Fibroblast of pulmonary artery (primary cell): ENCODE measurements at regions not wholly inside any gene's neighbourhood (a gene's known extent, or its start where the extent isn't known, plus 50 kb on each side); places are given as distances from the start of the nearest gene placed in this dataset.

Source experiments
- DNase-seq: peaks from one replicate; pipeline ENCODE4 v3.0.0-alpha.2; 2010; ENCODE audit warnings: low read depth
- H3K4me3 ChIP-seq: replicated peaks from 2 replicates; pipeline ENCODE4 v1.5.1; 2011; ENCODE audit warnings: low read depth, mild to moderate bottlenecking, control low read depth, low read length, moderate library complexity
- TF ChIP-seq, protein P1 (sequence below): IDR thresholded peaks from 2 replicates; pipeline ENCODE4 v1.5.1; 2011; ENCODE audit warnings: mild to moderate bottlenecking, control low read depth, low read length, inconsistent platforms; ENCODE audit errors: missing control alignments

DNA sequence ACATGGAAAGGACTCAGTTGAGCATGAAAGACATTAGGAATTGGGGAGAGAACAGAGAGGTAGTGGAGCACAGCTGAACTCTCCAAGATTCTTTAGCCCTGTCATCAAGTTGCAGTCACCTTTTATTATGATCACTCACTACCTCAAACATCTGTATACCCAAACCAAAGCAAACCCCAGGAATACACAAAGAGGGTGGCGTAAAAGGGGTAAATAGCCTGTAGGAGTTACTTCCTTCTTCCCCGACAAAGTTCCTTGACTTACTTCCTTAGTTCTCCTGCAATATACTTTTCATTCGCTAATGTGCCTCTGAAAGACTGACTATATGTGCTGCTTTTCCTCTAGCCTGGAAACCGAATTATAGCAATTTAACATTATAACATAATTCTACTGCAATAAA, 159.9 kb downstream of the SPRY1 start:
- no peak for DNase-seq

GRCh38 chr4:123557857-123558536, 161.4 kb downstream of the SPRY1 start:
- TF ChIP-seq, protein P1, sequence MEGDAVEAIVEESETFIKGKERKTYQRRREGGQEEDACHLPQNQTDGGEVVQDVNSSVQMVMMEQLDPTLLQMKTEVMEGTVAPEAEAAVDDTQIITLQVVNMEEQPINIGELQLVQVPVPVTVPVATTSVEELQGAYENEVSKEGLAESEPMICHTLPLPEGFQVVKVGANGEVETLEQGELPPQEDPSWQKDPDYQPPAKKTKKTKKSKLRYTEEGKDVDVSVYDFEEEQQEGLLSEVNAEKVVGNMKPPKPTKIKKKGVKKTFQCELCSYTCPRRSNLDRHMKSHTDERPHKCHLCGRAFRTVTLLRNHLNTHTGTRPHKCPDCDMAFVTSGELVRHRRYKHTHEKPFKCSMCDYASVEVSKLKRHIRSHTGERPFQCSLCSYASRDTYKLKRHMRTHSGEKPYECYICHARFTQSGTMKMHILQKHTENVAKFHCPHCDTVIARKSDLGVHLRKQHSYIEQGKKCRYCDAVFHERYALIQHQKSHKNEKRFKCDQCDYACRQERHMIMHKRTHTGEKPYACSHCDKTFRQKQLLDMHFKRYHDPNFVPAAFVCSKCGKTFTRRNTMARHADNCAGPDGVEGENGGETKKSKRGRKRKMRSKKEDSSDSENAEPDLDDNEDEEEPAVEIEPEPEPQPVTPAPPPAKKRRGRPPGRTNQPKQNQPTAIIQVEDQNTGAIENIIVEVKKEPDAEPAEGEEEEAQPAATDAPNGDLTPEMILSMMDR, result no peak
- H3K4me3 ChIP-seq, result no peak overlapping the region
- DNase-seq, result no peak

More for the DNA sequence above, 159.9 kb downstream of the SPRY1 start:
- H3K4me3 ChIP-seq, result no peak overlapping the region
- TF ChIP-seq, protein P1, result no peak

DNA sequence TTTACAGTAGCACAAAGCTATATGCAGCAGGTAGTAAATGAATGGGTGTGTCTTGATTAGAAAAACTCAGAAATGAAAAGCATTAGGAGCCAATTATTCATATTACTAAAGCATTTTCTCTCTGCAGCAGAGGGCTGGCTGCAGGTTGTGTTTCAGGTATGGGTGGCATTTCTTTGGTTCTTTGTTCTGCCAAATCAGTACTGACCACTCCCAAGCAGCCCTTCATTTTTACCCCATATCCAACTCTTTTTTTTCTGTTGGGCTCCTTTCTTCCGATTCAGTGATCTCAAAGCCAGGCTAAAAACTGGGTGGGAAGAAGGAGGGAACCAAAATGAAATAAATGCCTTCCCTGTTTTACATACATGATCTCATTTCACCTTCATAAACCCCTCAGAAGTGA, 162.3 kb downstream of the SPRY1 start:
- DNase-seq, result no peak
- no peak overlapping the region for H3K4me3 ChIP-seq
- TF ChIP-seq, protein P1, result no peak

- DNase-seq, result peak; percentile 73
- H3K4me3 ChIP-seq, result no peak overlapping the region
- TF ChIP-seq, protein P1, result no peak
These were observed 163.6 kb downstream of the SPRY1 start for GRCh38 chr4:123559955-123560871.

GRCh38 chr4:123561525-123561924, 164.9 kb downstream of the SPRY1 start:
- TF ChIP-seq, protein P1, result no peak
- no peak overlapping the region for H3K4me3 ChIP-seq
- no peak for DNase-seq

DNA sequence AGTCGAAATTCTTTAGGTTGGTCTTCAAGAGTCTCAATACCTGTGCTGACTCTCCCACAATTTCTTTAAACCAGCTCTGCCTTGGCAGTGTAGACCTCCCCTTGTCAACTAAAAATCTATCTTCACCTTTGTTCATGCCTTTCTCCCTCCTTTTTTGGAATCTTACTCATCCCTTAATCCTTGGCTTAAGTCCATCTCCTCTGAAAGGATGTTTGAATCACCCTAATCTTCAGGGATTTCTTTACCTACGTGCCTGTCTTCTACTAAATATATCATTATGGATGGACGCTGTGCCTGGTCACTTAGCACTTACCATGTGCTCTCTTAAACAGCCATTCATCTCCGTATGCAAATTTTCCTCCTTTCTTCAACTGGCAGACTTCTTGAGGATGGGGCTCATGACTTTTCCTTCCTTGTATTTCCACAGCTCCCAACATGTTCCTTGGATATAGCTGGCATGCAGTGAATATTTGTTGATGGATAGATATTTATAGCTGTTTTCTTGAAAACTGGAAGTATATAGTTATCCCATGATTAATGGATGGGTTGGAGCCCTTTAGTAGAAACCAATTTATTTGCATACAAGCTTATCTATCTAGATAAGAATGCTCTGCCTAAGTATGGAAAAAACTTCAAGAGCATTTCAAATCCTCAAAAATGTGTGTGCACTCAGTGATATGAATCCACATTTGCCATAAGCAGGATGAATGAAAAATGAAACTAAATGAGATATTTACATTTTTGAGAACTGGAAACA, 166.6 kb downstream of the SPRY1 start:
- peak; percentile 27 for DNase-seq
- TF ChIP-seq, protein P1, result no peak

More for the DNA sequence above, 166.6 kb downstream of the SPRY1 start:
- no peak overlapping the region for H3K4me3 ChIP-seq
